ENCODE measurements at regions not wholly inside any gene's neighbourhood (a gene's known extent, or its start where the extent isn't known, plus 50 kb on each side); places are given as distances from the start of the nearest gene placed in this dataset.

- no peaks in the 10 kb centered on the region for H3K9me2 ChIP-seq (ENCODE audit: insufficient read depth, low read length)
Measured at GRCh38 chr5:12845549-12846159, 941.4 kb upstream of the CTNND2 start.

GRCh38 chr5:12840972-12841371 is 936.7 kb upstream of the CTNND2 start:
- no peaks in the 10 kb centered on the region for H3K79me2 ChIP-seq (ENCODE audit: insufficient read depth, low read depth, low read length)
- no peaks in the 10 kb centered on the region for H3K36me3 ChIP-seq (ENCODE audit: insufficient read depth, low read length)
- no peaks in the 10 kb centered on the region for H3K9me3 ChIP-seq (ENCODE audit: low read length)
- H3K4me3 ChIP-seq (ENCODE audit: low read depth, low read length, poor library complexity, severe bottlenecking), result no peak overlapping the region
- ChIA-PET CTCF (ENCODE audit: unreplicated experiment) (no interaction called here), POLR2A (no interaction called here)
- no peak overlapping the region for H3K4me2 ChIP-seq (ENCODE audit: low read length)
- no peak overlapping the region for H2AFZ ChIP-seq (ENCODE audit: low read length)
- H3K9me2 ChIP-seq (ENCODE audit: insufficient read depth, low read length), result no peaks in the 10 kb centered on the region
- no peak for DNase-seq (ENCODE audit: low spot score)
- no peak overlapping the region for H3K27ac ChIP-seq (ENCODE audit: low read depth, low read length, poor library complexity, severe bottlenecking)
- no peaks in the 10 kb centered on the region for H3K4me1 ChIP-seq (ENCODE audit: insufficient read depth, low read length, poor library complexity, severe bottlenecking)
- intact Hi-C loops (cut with micrococcal nuclease; ENCODE audit: unreplicated experiment), result no loop called here
- TF ChIP-seq CTCF (conservative IDR thresholded peaks at IDR 0.05; ENCODE audit: low read length) (no peak), EZH2phosphoT487 (IDR thresholded peaks at IDR 0.05; ENCODE audit: borderline replicate concordance, low read depth, low read length) (no peak)
- no peaks in the 10 kb centered on the region for H4K20me1 ChIP-seq (ENCODE audit: insufficient read depth, low read length)
- BruUV-seq (replicated peaks), result no TSS peak

More at GRCh38 chr5:12845549-12846159, 941.4 kb upstream of the CTNND2 start:
- H3K4me1 ChIP-seq (ENCODE audit: insufficient read depth, low read length, poor library complexity, severe bottlenecking), result no peaks in the 10 kb centered on the region
- TF ChIP-seq CTCF (conservative IDR thresholded peaks at IDR 0.05; ENCODE audit: low read length) (no peak), EZH2phosphoT487 (IDR thresholded peaks at IDR 0.05; ENCODE audit: borderline replicate concordance, low read depth, low read length) (no peak)
- no peaks in the 10 kb centered on the region for H3K36me3 ChIP-seq (ENCODE audit: insufficient read depth, low read length)
- no TSS peak for BruUV-seq (replicated peaks)
- no peaks in the 10 kb centered on the region for H3K79me2 ChIP-seq (ENCODE audit: insufficient read depth, low read depth, low read length)
- ChIA-PET CTCF (ENCODE audit: unreplicated experiment) (no interaction called here), POLR2A (no interaction called here)
- H3K4me2 ChIP-seq (ENCODE audit: low read length), result no peak overlapping the region
- no peak for DNase-seq (ENCODE audit: low spot score)
- intact Hi-C loops (cut with micrococcal nuclease; ENCODE audit: unreplicated experiment), result no loop called here
- H4K20me1 ChIP-seq (ENCODE audit: insufficient read depth, low read length), result no peaks in the 10 kb centered on the region
- H3K4me3 ChIP-seq (ENCODE audit: low read depth, low read length, poor library complexity, severe bottlenecking), result no peak overlapping the region
- no peak overlapping the region for H3K27ac ChIP-seq (ENCODE audit: low read depth, low read length, poor library complexity, severe bottlenecking)
- H2AFZ ChIP-seq (ENCODE audit: low read length), result no peak overlapping the region
- H3K9me3 ChIP-seq (ENCODE audit: low read length), result no peaks in the 10 kb centered on the region

GRCh38 chr5:12837592-12837991 is 933.3 kb upstream of the CTNND2 start:
- no peak overlapping the region for H3K4me2 ChIP-seq (ENCODE audit: low read length)
- no peaks in the 10 kb centered on the region for H4K20me1 ChIP-seq (ENCODE audit: insufficient read depth, low read length)
- DNase-seq (ENCODE audit: low spot score), result no peak
- no peaks in the 10 kb centered on the region for H3K79me2 ChIP-seq (ENCODE audit: insufficient read depth, low read depth, low read length)
- no peaks in the 10 kb centered on the region for H3K36me3 ChIP-seq (ENCODE audit: insufficient read depth, low read length)
- H3K9me2 ChIP-seq (ENCODE audit: insufficient read depth, low read length), result no peaks in the 10 kb centered on the region
- BruUV-seq (replicated peaks), result no TSS peak
- no peaks in the 10 kb centered on the region for H3K9me3 ChIP-seq (ENCODE audit: low read length)
- H2AFZ ChIP-seq (ENCODE audit: low read length), result no peak overlapping the region
- no peaks in the 10 kb centered on the region for H3K4me1 ChIP-seq (ENCODE audit: insufficient read depth, low read length, poor library complexity, severe bottlenecking)
- POLR2A ChIA-PET, result interaction anchor here (0.7 kb wide), 1 partner anchor 68 kb away, joined by 3 read pairs; no protein-coding TSS in a partner anchor
- TF ChIP-seq EZH2phosphoT487 (IDR thresholded peaks at IDR 0.05; ENCODE audit: borderline replicate concordance, low read depth, low read length) (no peak), CTCF (conservative IDR thresholded peaks at IDR 0.05; ENCODE audit: low read length) (no peak)
- intact Hi-C loops (cut with micrococcal nuclease; ENCODE audit: unreplicated experiment), result no loop called here
- no peak overlapping the region for H3K4me3 ChIP-seq (ENCODE audit: low read depth, low read length, poor library complexity, severe bottlenecking)
- no peak overlapping the region for H3K27ac ChIP-seq (ENCODE audit: low read depth, low read length, poor library complexity, severe bottlenecking)
- CTCF ChIA-PET (ENCODE audit: unreplicated experiment), result no interaction called here
